ENCODE measurements at regions not wholly inside any gene's neighbourhood (a gene's known extent, or its start where the extent isn't known, plus 50 kb on each side); places are given as distances from the start of the nearest gene placed in this dataset.

DNA sequence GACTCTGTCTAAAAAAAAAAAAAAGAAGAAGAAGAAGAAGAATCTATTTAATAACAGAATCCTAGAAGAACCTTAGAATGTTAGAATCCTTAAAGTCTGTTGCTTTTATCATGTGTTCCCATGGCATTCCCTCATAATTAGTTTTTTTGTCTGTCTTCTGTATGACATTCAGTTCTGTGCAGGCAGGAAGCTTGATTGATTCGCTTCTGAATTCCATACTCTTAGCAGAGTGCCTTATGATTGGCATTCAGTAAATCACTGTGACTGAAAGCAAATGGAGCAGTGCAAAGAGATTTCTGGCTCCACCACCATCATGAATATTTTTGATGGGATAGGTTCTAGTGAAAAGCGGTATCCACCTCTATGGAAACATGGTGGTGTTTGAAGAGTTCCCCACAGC, 1065.9 kb upstream of the RBFOX1 start:
- no peak for TF ChIP-seq CTCF (IDR thresholded peaks at IDR 0.05; ENCODE audit: low read depth, low read length)
- no peak for DNase-seq (ENCODE audit: extremely low read depth, low read depth)

GRCh38 chr16:6265968-6266367, 1066.7 kb upstream of the RBFOX1 start:
- DNase-seq (ENCODE audit: extremely low read depth, low read depth) = no peak
- TF ChIP-seq CTCF (IDR thresholded peaks at IDR 0.05; ENCODE audit: low read depth, low read length) = no peak

DNA sequence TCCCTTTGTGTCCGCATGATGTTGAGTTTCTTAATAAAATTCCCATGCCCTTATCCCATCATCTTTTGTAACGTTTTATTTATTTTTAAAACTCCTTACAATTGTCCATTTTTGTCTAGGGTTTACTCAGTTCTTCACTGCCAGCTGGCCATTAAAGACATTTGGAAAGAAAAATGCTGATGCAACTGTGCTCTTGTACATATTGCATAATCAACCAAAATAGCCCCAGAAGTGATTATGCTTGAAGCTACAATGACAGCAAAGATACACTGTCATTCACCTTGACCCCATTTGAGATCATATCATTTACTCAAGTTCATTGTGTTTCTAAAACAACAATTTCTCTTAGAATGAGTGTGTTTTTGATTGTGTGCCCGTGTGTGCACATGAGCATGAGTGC, 1074.6 kb upstream of the RBFOX1 start:
- no peak for DNase-seq (ENCODE audit: extremely low read depth, low read depth)
- no peak for TF ChIP-seq CTCF (IDR thresholded peaks at IDR 0.05; ENCODE audit: low read depth, low read length)

- DNase-seq (ENCODE audit: extremely low read depth, low read depth) = no peak
- TF ChIP-seq CTCF (IDR thresholded peaks at IDR 0.05; ENCODE audit: low read depth, low read length) = no peak
Observed at GRCh38 chr16:6252541-6252940, 1080.1 kb upstream of the RBFOX1 start.

DNA sequence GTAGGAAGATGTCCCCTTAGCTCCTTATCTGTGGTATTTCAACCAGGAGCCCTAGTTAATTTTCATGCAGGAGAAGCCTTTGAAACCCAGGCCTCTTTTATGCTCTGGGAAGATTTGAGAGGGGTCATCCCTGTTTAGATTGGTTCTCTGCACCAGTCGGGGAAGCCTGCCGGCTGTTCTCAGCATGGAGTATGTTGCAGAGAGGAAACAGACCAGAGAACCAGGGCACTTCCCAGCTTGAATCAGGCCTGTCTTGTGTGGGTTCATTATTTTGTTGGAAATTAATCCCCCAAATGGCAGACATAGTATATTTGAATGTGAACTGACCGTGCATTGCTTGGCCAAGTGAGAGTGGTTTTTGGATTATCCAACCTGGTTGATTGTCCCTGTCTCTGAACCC, 1082.1 kb upstream of the RBFOX1 start:
- TF ChIP-seq CTCF (IDR thresholded peaks at IDR 0.05; ENCODE audit: low read depth, low read length) = no peak
- DNase-seq (ENCODE audit: extremely low read depth, low read depth) = no peak

DNA sequence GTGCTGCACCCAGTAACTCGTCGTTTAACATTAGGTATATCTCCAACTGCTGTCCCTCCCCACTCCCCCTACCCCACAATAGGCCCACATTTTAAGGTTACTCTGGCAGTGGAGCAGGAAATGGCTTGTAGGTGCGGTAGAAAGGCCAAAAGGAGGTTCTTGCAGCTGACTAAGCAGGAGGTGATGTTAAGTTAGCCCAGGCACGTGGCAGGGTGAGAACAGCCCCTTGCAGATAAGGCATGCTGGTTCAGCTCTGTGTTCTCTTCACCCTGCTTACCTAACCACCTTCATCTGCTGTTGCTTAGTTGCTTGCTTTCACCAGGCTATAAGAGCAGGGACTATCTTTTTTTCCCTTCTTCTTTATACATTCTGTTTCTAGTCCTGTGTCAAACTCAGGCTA, 1082.8 kb upstream of the RBFOX1 start:
- no peak for TF ChIP-seq CTCF (IDR thresholded peaks at IDR 0.05; ENCODE audit: low read depth, low read length)
- no peak for DNase-seq (ENCODE audit: extremely low read depth, low read depth)

DNA sequence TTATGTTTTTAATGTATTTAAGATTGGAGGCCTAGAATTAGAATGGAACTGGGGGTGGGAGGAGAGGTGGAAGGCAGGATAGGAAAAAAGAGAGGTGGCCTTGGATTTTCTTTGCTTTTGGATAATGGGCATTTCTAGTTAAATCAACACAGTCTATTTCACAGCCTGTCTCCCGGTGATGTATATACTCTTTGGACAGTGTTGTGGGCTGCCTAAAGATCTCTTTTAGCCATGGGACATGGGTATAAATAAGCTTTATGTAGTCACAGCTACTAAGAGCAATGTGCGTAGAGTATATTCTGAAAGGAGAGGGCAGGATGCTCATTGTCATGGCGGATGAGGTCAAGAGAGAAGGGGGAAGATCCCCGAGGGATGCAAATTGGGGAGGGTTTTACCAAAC, 1084.4 kb upstream of the RBFOX1 start:
- DNase-seq (ENCODE audit: extremely low read depth, low read depth) = no peak
- no peak for TF ChIP-seq CTCF (IDR thresholded peaks at IDR 0.05; ENCODE audit: low read depth, low read length)
